Subcutaneous abdominal adipose tissue (tissue), 5 donors: ENCODE measurements at regions not wholly inside any gene's neighbourhood (a gene's known extent, or its start where the extent isn't known, plus 50 kb on each side); places are given as distances from the start of the nearest gene placed in this dataset.

Experiments used
- H3K27ac ChIP-seq: one replicate; pipeline ENCODE4 v1.7.0; 2013; ENCODE audit warnings: low read depth, mild to moderate bottlenecking, inconsistent platforms, low read length, moderate library complexity
- H3K27me3 ChIP-seq, 5 donors: one replicate each; pipeline ENCODE4 v1.7.0; 2013; ENCODE audit warnings: low read length in 5 of 5, inconsistent platforms in 1 of 5; ENCODE audit not compliant: control insufficient read depth in 5 of 5, insufficient read depth in 4 of 5
- H3K36me3 ChIP-seq, 5 donors: one replicate each; pipeline ENCODE4 v1.7.0; 2013; ENCODE audit warnings: low read length in 5 of 5; ENCODE audit not compliant: control insufficient read depth in 5 of 5, insufficient read depth in 5 of 5
- H3K4me1 ChIP-seq, 5 donors: one replicate each; pipeline ENCODE4 v1.7.0; 2013; ENCODE audit warnings: low read length in 5 of 5, mild to moderate bottlenecking in 3 of 5, moderate library complexity in 1 of 5; ENCODE audit not compliant: control insufficient read depth in 5 of 5, insufficient read depth in 5 of 5
- H3K4me3 ChIP-seq, 5 donors: one replicate each; pipeline ENCODE4 v1.7.0; 2013; ENCODE audit warnings: low read length in 5 of 5, low read depth in 1 of 5
- H3K9ac ChIP-seq, 5 donors: one replicate each; pipeline ENCODE4 v1.7.0; 2013; ENCODE audit warnings: low read length in 5 of 5, mild to moderate bottlenecking in 4 of 5, moderate library complexity in 3 of 5
- H3K9me3 ChIP-seq, 5 donors: one replicate each; pipeline ENCODE4 v1.7.0; 2013; ENCODE audit warnings: low read length in 5 of 5; ENCODE audit not compliant: control insufficient read depth in 5 of 5
- donor health status: healthy.
- donor health status: healthy.
- donor health status: healthy.
- donor health status: healthy.
- donor health status: healthy.

GRCh38 chr1:199851439-199852140, 175.9 kb upstream of the NR5A2 start:
- no peak overlapping the region for H3K9ac ChIP-seq
- H3K9me3 ChIP-seq: no peaks in the 10 kb centered on the region
- no peaks in the 10 kb centered on the region for H3K27me3 ChIP-seq
- no peaks in the 10 kb centered on the region for H3K36me3 ChIP-seq
- H3K4me1 ChIP-seq: peaks cover 0 to 6% (median 0%) of the 10 kb centered on the region in 5 donors
- no peak overlapping the region for H3K4me3 ChIP-seq
- no peak overlapping the region for H3K27ac ChIP-seq

DNA sequence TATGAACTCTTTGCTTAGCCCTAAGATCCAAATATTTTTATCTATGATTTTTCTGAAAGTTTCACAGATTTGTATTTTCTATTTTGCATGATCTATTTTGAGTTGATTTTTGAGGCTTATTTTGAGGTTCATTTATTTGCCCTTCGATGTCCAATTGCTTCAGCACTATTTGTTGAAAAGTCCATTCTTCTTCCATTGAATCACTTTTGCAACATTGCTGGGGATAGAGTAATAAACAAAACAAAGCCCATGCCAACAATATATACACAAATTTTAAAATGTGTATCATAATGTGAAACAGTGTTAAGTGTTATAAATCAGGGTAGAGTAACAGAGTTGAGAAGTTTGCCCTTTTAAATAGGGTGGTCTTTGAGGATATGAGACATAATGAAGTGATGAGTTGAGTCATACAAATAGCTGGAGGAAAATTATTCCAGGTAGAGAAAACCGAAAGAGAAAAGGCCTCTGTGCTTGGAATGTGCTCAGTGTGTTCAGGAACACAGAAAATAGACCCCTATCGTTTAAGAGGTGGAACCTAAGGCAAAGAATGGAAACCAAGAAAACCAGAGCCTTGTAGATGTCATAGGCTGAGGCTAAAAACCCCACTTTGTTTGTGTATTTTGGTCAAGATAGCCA, 172.7 kb upstream of the NR5A2 start:
- Histone ChIP-seq H3K9me3 (no peaks in the 10 kb centered on the region), H3K36me3 (no peaks in the 10 kb centered on the region), H3K27me3 (no peaks in the 10 kb centered on the region), H3K9ac (no peak overlapping the region), H3K4me3 (no peak overlapping the region), H3K27ac (no peak overlapping the region), H3K4me1 (peaks cover 0 to 12% (median 0%) of the 10 kb centered on the region in 5 donors)

DNA sequence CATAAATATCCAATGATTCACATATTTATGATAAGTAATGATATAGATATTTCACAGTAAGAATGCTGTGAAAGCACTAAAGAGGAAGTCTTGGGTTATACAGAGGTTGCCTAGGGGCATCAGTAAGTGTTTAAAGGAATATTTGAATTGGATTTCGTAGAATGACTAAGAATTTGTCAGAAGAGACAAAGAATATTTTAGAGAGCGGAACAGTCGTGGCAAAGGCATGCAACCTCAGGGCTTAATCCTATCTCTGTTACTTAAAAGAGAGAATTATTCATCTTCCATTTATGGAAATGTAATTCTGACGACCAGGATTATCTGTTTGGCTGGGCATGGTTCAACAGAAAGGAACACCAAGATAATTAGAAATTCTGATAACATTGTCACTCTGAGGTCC, 171.9 kb upstream of the NR5A2 start:
- Histone ChIP-seq H3K9ac (no peak overlapping the region), H3K27ac (no peak overlapping the region), H3K9me3 (no peaks in the 10 kb centered on the region), H3K36me3 (no peaks in the 10 kb centered on the region), H3K27me3 (no peaks in the 10 kb centered on the region), H3K4me1 (peaks cover 0 to 12% (median 0%) of the 10 kb centered on the region in 5 donors), H3K4me3 (no peak overlapping the region)

DNA sequence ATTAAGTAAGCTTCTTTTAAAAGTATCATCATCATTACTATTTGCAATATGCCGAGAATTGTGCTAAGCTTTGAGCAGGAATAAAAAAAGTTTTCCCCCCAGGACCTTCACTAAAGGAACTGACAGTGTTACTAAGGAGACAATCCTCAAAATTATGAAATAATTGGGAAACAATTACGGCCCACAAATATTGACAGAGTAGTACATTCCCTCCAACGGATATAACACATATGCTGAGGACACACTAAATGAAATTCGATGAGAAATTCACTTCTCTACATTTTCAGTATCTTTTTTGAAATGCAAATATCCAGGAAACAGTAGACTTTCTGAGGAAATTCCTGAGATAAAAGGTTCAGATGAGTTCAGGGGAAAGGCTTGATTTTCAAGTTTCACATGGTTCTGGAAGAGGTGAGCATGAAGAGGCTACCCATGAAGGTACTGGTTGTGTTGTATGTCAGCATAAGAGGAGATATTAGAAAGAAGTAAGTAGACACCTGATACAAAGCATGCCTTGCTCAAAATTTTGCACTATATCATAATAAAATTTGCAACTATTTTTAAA, 171.2 kb upstream of the NR5A2 start:
- Histone ChIP-seq H3K9me3 (no peaks in the 10 kb centered on the region), H3K36me3 (no peaks in the 10 kb centered on the region), H3K27me3 (no peaks in the 10 kb centered on the region), H3K4me3 (no peak overlapping the region), H3K4me1 (peaks cover 0 to 10% (median 0%) of the 10 kb centered on the region in 5 donors), H3K27ac (no peak overlapping the region), H3K9ac (no peak overlapping the region)

DNA sequence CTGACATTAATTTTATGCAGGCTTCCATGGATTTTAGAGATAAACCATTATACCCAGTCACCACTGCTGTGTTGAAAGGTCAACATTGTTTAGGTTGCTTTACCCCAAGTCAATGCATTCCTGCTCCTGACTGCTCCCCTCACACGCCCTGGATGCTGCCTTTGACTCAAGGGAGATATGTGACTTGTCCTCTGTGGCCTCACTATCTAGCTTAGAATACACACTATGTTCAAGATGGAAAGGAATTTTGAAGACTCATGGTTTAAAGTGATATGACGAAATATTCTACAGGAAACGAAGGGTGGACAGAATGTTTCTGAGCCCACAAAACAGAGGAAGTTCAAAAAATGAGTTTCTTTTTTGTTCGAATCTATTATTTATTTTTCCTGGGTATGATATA, 170.4 kb upstream of the NR5A2 start:
- H3K27me3 ChIP-seq: no peaks in the 10 kb centered on the region

DNA sequence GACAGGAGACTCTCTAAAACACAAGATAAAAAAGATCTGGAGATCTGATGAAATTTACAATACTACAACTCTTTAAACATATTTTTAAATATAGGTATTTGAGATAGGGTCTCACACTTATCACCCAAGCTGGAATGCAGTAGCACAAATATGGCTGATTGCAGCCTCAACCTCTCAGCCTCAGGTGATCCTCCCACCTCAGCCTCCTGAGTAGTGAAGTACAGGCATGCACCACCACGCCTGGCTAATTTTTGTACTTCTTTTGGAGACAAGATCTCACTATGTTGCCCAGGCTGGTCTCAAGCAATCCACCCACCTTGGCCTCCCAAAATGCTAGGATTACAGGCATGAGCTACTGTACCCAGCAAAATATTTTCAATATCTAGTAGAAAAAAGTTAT, 170.0 kb upstream of the NR5A2 start:
- Histone ChIP-seq H3K9ac (no peak overlapping the region), H3K9me3 (no peaks in the 10 kb centered on the region), H3K27me3 (no peaks in the 10 kb centered on the region), H3K4me3 (no peak overlapping the region), H3K36me3 (no peaks in the 10 kb centered on the region), H3K4me1 (peaks cover 0 to 8% (median 0%) of the 10 kb centered on the region in 5 donors), H3K27ac (no peak overlapping the region)

More for the DNA sequence above, 170.4 kb upstream of the NR5A2 start:
- peaks cover 0 to 8% (median 0%) of the 10 kb centered on the region in 5 donors for H3K4me1 ChIP-seq
- H3K27ac ChIP-seq: no peak overlapping the region
- no peaks in the 10 kb centered on the region for H3K9me3 ChIP-seq
- no peaks in the 10 kb centered on the region for H3K36me3 ChIP-seq
- no peak overlapping the region for H3K4me3 ChIP-seq
- H3K9ac ChIP-seq: no peak overlapping the region

DNA sequence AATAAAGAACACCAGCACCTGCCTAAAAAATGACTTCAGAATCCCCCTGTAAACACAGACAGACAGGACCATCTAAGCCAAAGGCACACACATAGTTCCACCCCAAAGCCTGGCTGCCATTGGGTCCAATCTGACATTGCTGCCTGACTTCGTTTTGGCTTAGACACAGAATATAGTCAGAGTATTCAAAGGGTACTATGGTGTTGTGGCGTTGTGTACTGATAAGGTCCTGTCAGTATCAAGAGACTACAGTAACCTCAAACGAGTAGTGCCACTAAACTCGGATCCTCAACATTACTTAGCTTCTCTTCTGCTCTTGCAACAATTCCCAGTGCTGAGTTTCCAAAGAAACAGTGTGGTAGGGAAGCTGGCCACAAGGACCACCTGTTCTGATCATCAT, 169.3 kb upstream of the NR5A2 start:
- Histone ChIP-seq H3K27me3 (no peaks in the 10 kb centered on the region), H3K4me3 (no peak overlapping the region), H3K27ac (no peak overlapping the region), H3K4me1 (peaks cover 0 to 8% (median 0%) of the 10 kb centered on the region in 5 donors), H3K36me3 (no peaks in the 10 kb centered on the region), H3K9ac (no peak overlapping the region), H3K9me3 (no peaks in the 10 kb centered on the region)

GRCh38 chr1:199858856-199859255, 168.7 kb upstream of the NR5A2 start:
- peaks cover 0 to 8% (median 0%) of the 10 kb centered on the region in 5 donors for H3K4me1 ChIP-seq
- no peaks in the 10 kb centered on the region for H3K27me3 ChIP-seq
- no peak overlapping the region for H3K9ac ChIP-seq
- H3K4me3 ChIP-seq: no peak overlapping the region
- no peaks in the 10 kb centered on the region for H3K36me3 ChIP-seq
- no peak overlapping the region for H3K27ac ChIP-seq
- H3K9me3 ChIP-seq: no peaks in the 10 kb centered on the region

DNA sequence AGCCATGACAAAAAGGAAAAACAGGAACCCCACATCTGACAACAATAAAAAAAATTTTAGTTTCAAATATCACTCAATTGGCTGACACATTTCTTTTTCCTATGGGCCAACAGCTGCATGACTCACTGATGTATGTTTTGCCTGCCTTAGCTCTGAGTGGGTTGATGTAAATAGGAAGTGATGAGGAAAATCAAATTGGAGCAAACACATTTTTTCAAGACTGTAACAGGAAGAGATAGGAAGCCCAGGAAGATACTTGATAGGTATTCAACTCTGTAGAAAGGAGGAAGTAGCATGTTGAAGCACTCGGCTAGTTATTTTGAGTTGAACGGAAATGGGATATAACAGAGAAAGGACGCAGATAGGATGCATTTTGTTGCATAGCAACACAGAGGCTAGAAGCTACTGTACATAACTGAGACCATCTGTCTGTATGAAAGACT, 168.0 kb upstream of the NR5A2 start:
- H3K27me3 ChIP-seq: no peaks in the 10 kb centered on the region
- no peaks in the 10 kb centered on the region for H3K9me3 ChIP-seq
- H3K9ac ChIP-seq: no peak overlapping the region
- no peak overlapping the region for H3K4me3 ChIP-seq
- H3K36me3 ChIP-seq: no peaks in the 10 kb centered on the region
- H3K27ac ChIP-seq: no peak overlapping the region
- H3K4me1 ChIP-seq: peaks cover 0 to 8% (median 0%) of the 10 kb centered on the region in 5 donors
